Activated CD4-positive, alpha-beta memory T cell treated with anti-CD3 and anti-CD28 coated beads, Interleukin-2, amount 10 ng/mL, durations not matched to agents 7 days and 5 days (primary cell): ENCODE measurements at regions not wholly inside any gene's neighbourhood (a gene's known extent, or its start where the extent isn't known, plus 50 kb on each side); places are given as distances from the start of the nearest gene placed in this dataset.

Experiments
- CTCF ChIA-PET: fragments of 350-600 bp; sonication (Branson Sonifier 250); formaldehyde crosslinking; loops from one replicate; lab custom pipeline; 2021; ENCODE audit warnings: antibody characterized with exemption, inconsistent platforms; lab: Charles Lee
- POLR2A ChIA-PET: fragments of 350-600 bp; sonication (Branson Sonifier 250); formaldehyde crosslinking; loops from one replicate; lab custom pipeline; 2021; ENCODE audit warnings: antibody characterized with exemption; lab: Charles Lee
- DNase-seq: peaks from one replicate; pipeline ENCODE4 v3.0.0-alpha.2; 2020
- H3K27ac Mint-ChIP-seq: one replicate; pipeline ENCODE4 v1.8.0; 2021; ENCODE audit warnings: mild to moderate bottlenecking, mixed read lengths
- H3K27me3 Mint-ChIP-seq: one replicate; pipeline ENCODE4 v1.8.0; 2021; ENCODE audit warnings: mixed read lengths
- H3K36me3 Mint-ChIP-seq: one replicate; pipeline ENCODE4 v1.8.0; 2021; ENCODE audit warnings: low read depth, mixed read lengths
- H3K4me1 Mint-ChIP-seq: one replicate; pipeline ENCODE4 v1.8.0; 2021; ENCODE audit warnings: mixed read lengths
- H3K4me3 Mint-ChIP-seq: one replicate; pipeline ENCODE4 v1.8.0; 2021; ENCODE audit warnings: mild to moderate bottlenecking, mixed read lengths
- H3K9me3 Mint-ChIP-seq: one replicate; pipeline ENCODE4 v1.8.0; 2021; ENCODE audit warnings: mixed read lengths

DNA sequence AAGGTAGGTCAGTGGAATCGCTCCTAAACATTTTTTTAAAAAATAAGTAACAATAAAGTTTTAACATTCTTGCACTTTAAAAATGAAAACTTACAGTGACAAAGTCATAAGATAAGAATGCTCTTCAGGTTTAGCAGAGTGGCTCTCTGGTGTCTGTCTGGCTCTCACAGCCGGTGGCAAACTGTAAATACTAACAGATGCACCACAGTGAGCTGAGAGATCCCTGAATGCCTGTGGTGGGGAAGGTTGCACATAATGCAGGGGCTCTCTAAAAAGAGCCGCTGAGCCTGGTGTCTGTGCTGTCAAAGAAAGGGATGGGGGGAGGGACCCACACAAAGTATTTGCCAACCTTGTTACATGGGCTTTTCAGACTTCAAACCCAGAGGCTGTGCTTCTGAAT lies 498.3 kb downstream of the CCSER2 start:
- Mint-ChIP-seq H3K27ac (no peak overlapping the region), H3K36me3 (no peaks in the 10 kb centered on the region), H3K4me1 (no peaks in the 10 kb centered on the region), H3K27me3 (no peaks in the 10 kb centered on the region), H3K9me3 (no peaks in the 10 kb centered on the region), H3K4me3 (no peak overlapping the region)
- ChIA-PET CTCF (no interaction called here), POLR2A (no interaction called here)
- DNase-seq, result no peak

DNA sequence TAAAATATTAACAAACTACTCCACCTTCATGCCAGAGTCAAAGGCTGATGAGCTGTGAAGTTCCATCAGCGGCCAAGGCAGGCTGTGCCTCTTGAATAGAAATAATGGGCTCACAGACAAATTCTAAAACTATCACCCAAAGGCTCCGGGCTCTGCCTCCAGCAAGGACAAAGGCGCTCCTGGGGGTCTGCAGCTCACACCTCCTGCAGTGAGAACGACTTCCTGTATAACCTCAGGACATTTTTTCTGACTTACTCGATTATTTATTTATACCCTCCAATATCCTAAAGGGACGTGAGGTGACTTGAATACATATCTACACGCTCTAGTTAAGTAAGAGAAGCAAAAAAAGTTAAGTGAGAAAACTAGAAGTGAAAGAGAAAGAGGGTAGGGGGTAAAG lies 500.7 kb downstream of the CCSER2 start:
- H3K27ac Mint-ChIP-seq, result no peak overlapping the region
- ChIA-PET CTCF (no interaction called here), POLR2A (no interaction called here)
- H3K4me1 Mint-ChIP-seq, result no peaks in the 10 kb centered on the region
- no peak overlapping the region for H3K4me3 Mint-ChIP-seq
- H3K36me3 Mint-ChIP-seq, result no peaks in the 10 kb centered on the region
- no peaks in the 10 kb centered on the region for H3K9me3 Mint-ChIP-seq
- no peak for DNase-seq
- H3K27me3 Mint-ChIP-seq, result no peaks in the 10 kb centered on the region

DNA sequence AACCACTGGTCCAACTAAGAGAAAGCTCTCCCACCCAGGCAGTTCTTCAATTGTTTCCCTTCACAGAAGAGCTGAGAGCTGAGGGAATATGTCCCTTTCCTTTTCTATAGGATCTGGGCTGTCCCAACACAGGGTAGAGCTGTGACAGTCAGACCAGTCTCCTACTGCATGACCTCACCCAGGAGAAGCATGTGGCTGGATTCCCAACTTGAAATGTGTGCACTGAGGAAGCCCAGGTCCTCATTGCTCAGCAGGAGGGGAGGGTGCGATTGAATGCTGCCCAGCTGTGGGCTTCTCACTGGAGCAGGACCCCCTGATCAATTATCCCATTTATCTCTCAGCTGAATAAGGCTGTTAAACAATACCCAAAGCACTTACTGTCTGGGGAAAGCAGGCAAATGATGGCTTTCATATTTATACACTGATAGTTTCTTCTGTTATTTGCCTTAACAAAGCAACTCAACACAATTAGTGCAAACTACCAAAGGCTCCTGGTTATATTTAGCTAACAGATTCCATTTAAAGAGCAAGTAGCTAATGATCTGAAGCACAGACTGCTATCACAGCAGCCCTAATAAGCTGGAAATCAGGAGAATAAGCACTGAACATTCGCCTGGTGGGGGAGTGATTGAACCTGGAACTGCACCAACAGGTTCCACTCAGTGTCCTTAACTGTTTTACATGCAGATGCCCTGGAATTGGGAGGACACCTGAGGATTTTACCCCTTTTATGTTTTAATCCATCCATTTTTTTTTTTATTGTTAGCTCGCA lies 508.8 kb downstream of the CCSER2 start:
- DNase-seq, result no peak
- no peak overlapping the region for H3K27ac Mint-ChIP-seq
- CTCF ChIA-PET, result no interaction called here
- H3K4me3 Mint-ChIP-seq, result no peak overlapping the region
- H3K9me3 Mint-ChIP-seq, result no peaks in the 10 kb centered on the region
- H3K27me3 Mint-ChIP-seq, result no peaks in the 10 kb centered on the region
- POLR2A ChIA-PET, result no interaction called here
- no peaks in the 10 kb centered on the region for H3K36me3 Mint-ChIP-seq
- no peaks in the 10 kb centered on the region for H3K4me1 Mint-ChIP-seq

DNA sequence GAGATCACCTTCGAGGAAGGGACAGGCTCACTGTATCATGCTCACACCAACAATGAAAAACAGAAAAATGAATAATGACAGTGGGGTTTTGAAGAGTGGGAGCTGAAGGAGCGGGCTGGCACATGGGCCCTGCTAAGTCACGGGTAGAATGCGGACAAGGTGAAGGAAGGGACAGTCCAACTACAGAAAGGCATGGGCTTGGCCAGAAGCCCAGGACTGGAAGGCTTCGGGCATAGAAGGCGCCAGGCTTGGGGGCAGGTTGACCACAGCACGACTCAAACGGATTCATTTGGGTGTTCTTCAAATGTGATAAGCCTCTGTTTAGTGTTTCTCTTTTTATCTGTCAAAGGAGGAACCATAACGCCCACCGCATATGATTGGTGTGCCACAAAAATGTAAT lies 509.5 kb downstream of the CCSER2 start:
- no peak for DNase-seq
- ChIA-PET POLR2A (no interaction called here), CTCF (no interaction called here)
- no peak overlapping the region for H3K4me3 Mint-ChIP-seq
- no peaks in the 10 kb centered on the region for H3K36me3 Mint-ChIP-seq
- no peaks in the 10 kb centered on the region for H3K4me1 Mint-ChIP-seq
- no peak overlapping the region for H3K27ac Mint-ChIP-seq
- H3K9me3 Mint-ChIP-seq, result no peaks in the 10 kb centered on the region
- no peaks in the 10 kb centered on the region for H3K27me3 Mint-ChIP-seq

DNA sequence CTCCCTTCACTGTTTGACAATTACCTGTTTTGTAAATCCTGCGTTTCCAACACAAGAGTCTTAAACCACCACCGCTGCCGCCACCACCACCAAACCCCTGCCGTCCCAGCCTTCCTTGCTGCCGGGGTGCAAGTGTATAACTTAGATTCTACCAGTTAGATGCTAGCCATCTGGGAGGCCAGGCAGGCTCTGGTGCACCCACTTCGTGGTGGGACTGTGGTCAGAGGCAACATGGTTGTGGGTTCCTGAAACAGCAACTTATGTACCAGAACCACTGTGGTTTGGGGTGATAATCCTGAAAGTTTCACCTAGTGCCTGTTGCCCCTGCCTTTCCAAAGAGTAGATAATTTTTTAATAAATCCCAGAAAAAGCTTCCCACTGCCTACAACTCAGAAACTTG lies 510.5 kb downstream of the CCSER2 start:
- POLR2A ChIA-PET, result no interaction called here
- Mint-ChIP-seq H3K4me3 (no peak overlapping the region), H3K27ac (no peak overlapping the region), H3K9me3 (no peaks in the 10 kb centered on the region), H3K4me1 (no peaks in the 10 kb centered on the region), H3K27me3 (no peaks in the 10 kb centered on the region), H3K36me3 (no peaks in the 10 kb centered on the region)
- CTCF ChIA-PET, result no interaction called here
- no peak for DNase-seq

DNA sequence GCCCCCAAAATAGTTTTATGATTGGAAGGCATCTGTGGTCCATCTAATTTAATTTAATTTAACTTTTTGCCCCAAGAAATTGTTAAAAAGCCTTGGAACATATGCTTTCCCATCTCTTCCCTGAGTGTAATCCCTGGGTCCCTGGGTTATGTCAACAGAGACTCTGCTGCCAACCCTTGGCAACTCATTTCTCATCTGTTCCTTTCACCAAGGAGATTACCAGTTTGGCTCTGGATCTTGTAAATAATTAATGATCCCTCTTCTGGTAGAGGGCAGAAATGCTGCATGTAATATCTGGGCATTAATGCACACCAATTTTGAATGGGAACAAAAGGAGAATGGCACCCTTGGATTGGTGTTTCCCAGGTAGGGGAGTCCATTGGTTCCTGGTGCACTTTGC lies 514.2 kb downstream of the CCSER2 start:
- POLR2A ChIA-PET, result no interaction called here
- Mint-ChIP-seq H3K9me3 (no peaks in the 10 kb centered on the region), H3K4me1 (no peaks in the 10 kb centered on the region), H3K36me3 (no peaks in the 10 kb centered on the region), H3K4me3 (no peak overlapping the region), H3K27ac (no peak overlapping the region), H3K27me3 (no peaks in the 10 kb centered on the region)
- CTCF ChIA-PET, result no interaction called here
- DNase-seq, result no peak

DNA sequence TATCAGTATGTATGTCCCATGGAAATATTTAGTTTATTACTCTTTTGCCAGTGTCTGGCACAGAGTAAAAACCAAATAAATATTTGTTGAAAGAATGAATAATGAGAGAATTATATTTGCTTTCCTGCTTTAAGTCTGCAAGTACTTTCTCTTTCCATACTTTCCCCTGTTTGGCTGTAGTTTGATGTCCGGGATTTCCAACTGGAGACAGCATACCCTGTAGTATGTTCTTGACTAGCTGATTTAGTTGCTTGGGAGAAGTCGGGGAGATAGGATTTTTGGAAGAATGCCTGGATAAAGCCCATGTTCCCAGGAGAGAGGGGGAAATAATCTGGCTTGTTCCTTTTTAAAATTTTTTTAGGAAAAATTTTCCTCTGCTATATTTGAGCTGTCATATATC lies 516.1 kb downstream of the CCSER2 start:
- no peak overlapping the region for H3K4me3 Mint-ChIP-seq
- H3K9me3 Mint-ChIP-seq, result no peaks in the 10 kb centered on the region
- ChIA-PET POLR2A (no interaction called here), CTCF (no interaction called here)
- H3K4me1 Mint-ChIP-seq, result no peaks in the 10 kb centered on the region
- no peak for DNase-seq
- H3K27ac Mint-ChIP-seq, result no peak overlapping the region
- no peaks in the 10 kb centered on the region for H3K27me3 Mint-ChIP-seq
- H3K36me3 Mint-ChIP-seq, result no peaks in the 10 kb centered on the region

DNA sequence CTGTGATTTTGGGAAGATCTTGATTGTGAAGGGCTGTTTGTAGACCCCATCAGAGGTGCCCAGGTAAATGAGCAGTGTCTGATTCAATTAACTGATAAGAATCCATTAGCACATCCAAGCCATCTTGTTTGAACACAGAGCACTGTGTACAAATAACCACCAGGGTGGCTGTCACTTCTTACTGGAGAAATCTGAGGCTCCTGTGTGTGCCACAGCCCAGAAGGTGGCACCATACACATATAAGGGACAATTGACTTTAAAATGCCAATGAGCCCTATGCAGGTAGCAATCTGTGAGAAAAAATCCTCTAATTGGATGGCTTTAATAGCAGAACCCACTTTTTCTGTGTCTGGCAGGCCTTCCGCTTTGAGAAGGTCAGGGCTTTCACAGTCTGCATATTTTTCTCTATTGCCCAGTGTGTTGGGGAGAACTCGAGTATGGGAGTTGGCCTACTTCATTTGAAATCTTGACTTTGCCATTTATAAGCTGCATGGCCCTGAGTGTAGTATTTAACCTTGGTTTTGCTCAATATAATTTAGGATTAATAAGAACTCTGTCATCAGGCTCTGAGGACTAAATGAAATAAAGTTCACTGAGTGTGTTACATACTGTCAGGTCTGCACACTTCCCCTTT lies 517.4 kb downstream of the CCSER2 start:
- ChIA-PET POLR2A (no interaction called here), CTCF (no interaction called here)
- no peaks in the 10 kb centered on the region for H3K4me1 Mint-ChIP-seq
- no peak overlapping the region for H3K4me3 Mint-ChIP-seq
- DNase-seq, result no peak
- H3K36me3 Mint-ChIP-seq, result no peaks in the 10 kb centered on the region
- H3K27ac Mint-ChIP-seq, result no peak overlapping the region
- no peaks in the 10 kb centered on the region for H3K9me3 Mint-ChIP-seq
- no peaks in the 10 kb centered on the region for H3K27me3 Mint-ChIP-seq

DNA sequence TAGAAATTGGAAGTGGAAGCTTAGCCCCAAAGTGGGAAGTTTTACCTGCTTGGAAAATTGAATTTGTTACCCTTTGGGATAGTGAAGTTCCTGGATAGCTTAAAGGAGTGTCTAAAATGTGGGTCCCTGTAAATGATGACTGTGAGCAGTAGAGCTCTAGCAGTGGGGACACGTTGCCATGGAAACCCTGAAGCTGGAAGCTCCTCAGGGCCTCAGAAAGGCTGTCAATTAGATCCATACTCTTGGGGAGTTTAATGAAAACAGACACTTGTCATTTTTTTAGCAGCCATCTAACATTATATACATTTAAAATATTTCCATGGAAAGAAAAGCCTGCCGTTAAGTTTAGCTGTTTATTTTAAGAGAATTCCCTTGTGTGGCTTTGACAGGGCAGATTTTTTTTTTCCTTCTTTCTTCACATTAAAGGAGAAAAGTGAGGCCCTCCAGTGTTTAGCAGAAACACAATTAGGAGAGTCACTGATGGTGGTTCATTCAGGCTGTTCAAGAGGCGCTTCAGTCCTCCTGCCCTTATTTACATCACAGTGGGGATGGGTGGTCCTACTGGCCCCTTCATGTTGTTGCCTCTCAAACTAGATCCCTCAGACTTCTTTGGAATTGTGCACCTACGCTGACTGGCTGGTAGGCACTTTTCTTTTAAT lies 518.4 kb downstream of the CCSER2 start:
- no peaks in the 10 kb centered on the region for H3K9me3 Mint-ChIP-seq
- H3K36me3 Mint-ChIP-seq, result no peaks in the 10 kb centered on the region
- POLR2A ChIA-PET, result no interaction called here
- DNase-seq, result no peak
- CTCF ChIA-PET, result no interaction called here
- H3K4me1 Mint-ChIP-seq, result no peaks in the 10 kb centered on the region
- H3K27ac Mint-ChIP-seq, result no peak overlapping the region
- no peaks in the 10 kb centered on the region for H3K27me3 Mint-ChIP-seq
- H3K4me3 Mint-ChIP-seq, result no peak overlapping the region

DNA sequence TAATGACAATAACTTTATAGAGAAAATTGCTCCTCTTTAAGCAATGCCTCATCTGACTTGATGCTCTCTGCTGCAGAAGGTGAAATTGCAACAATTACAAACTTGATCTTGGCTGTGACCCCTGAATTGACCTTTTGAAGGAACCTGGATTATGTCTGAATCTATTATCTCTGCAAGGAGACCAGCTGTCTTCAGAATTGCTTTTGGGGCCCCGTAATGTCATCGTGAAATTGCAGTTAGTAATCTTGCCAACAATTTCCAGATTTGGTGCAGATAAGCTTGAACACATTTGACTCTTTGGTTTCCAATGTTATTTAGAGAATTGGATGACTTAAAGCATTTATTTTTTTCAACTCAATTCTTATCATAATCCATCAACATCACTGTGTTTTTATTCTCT lies 520.6 kb downstream of the CCSER2 start:
- no peaks in the 10 kb centered on the region for H3K4me1 Mint-ChIP-seq
- no peaks in the 10 kb centered on the region for H3K9me3 Mint-ChIP-seq
- H3K27me3 Mint-ChIP-seq, result no peaks in the 10 kb centered on the region
- ChIA-PET CTCF (no interaction called here), POLR2A (interaction anchor here (1.1 kb wide), 1 partner anchor 18 kb away, joined by 4 read pairs; no protein-coding TSS in a partner anchor)
- H3K27ac Mint-ChIP-seq, result no peak overlapping the region
- no peaks in the 10 kb centered on the region for H3K36me3 Mint-ChIP-seq
- H3K4me3 Mint-ChIP-seq, result no peak overlapping the region
- DNase-seq, result no peak

DNA sequence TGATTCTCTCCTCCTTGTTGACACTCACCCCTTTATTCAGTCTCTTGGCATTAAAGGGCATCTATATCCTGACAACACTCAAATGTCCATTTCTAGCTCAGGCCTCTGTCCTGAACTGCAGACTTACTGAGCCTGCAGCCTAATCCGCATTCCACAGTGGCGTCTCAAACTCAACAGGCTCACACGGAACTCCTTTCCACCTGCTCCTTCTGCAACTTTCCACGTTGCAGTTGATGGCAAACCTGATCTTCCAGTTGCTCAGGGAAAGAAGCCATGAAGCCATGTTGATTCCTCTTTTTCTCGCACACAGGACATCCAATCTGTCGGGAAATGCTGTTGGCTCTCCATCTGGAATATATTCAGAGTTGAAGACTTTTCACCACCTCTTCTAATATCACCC lies 522.4 kb downstream of the CCSER2 start:
- H3K9me3 Mint-ChIP-seq, result no peaks in the 10 kb centered on the region
- POLR2A ChIA-PET, result no interaction called here
- H3K27ac Mint-ChIP-seq, result no peak overlapping the region
- no peaks in the 10 kb centered on the region for H3K4me1 Mint-ChIP-seq
- no peak overlapping the region for H3K4me3 Mint-ChIP-seq
- CTCF ChIA-PET, result no interaction called here
- no peaks in the 10 kb centered on the region for H3K36me3 Mint-ChIP-seq
- H3K27me3 Mint-ChIP-seq, result no peaks in the 10 kb centered on the region
- no peak for DNase-seq

DNA sequence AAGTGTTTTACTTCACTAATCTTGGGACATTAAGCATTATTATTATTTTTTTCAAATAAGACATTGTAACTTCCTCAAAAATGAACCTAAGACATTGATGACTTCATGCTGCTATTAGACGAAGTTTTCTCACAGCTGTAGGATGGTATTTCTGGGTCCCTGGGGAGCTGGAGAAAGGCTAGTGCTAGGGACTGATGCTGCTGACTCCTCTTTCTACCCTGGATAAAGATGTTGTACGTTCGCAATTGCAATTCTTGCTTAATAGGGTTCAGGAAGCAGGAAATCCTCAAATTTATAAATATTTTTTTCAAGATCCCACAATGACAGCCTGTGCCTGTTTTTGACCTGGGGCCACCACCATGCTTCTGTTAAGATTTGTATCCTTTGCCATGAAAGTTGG lies 526.0 kb downstream of the CCSER2 start:
- Mint-ChIP-seq H3K27ac (no peak overlapping the region), H3K9me3 (no peaks in the 10 kb centered on the region), H3K4me1 (no peaks in the 10 kb centered on the region), H3K27me3 (no peaks in the 10 kb centered on the region), H3K36me3 (no peaks in the 10 kb centered on the region), H3K4me3 (no peak overlapping the region)
- DNase-seq, result no peak
- ChIA-PET CTCF (no interaction called here), POLR2A (no interaction called here)

DNA sequence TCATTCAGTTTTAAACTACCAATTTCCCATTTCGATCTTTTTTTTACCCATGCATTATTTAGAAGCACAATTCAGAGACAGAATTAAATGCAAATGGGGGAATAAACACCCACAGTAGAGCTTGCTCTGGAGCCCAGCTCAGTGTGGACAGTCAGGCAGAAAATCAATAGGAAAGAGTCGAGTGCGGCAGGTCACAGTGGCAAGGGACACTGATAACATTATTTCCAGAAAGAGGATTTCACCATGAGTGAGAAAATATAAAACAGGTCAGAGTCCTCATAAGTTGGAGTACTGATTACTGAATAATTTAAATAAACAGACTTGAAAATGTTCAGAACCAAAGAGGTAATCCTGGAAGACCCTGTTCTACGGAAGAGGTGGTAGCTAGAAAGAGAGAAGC lies 532.5 kb downstream of the CCSER2 start:
- H3K4me3 Mint-ChIP-seq, result no peak overlapping the region
- no peak for DNase-seq
- H3K4me1 Mint-ChIP-seq, result no peaks in the 10 kb centered on the region
- no peak overlapping the region for H3K27ac Mint-ChIP-seq
- POLR2A ChIA-PET, result no interaction called here
- H3K9me3 Mint-ChIP-seq, result no peaks in the 10 kb centered on the region
- H3K27me3 Mint-ChIP-seq, result no peaks in the 10 kb centered on the region
- no peaks in the 10 kb centered on the region for H3K36me3 Mint-ChIP-seq
- CTCF ChIA-PET, result no interaction called here

DNA sequence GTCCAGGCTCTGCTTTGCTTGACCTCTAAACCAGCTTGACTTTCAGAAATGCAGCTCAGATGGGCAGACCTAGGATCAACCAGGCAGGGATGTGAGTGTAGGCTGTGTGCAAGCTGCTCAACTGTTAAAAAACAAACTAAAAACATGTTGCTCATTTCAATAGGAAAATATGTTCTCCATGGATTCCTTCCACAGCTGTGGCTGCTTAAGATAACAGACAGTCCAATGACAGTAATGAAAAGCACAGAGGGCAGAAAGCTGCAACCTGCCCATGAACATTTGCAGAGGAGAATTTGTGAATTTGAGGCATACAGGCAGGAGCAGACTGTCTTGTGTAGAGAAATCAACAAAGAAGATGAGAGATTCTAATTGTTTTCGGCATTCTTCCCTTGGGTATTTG lies 534.2 kb downstream of the CCSER2 start:
- Mint-ChIP-seq H3K4me3 (no peak overlapping the region), H3K36me3 (no peaks in the 10 kb centered on the region), H3K27me3 (no peaks in the 10 kb centered on the region), H3K27ac (no peak overlapping the region), H3K4me1 (no peaks in the 10 kb centered on the region), H3K9me3 (no peaks in the 10 kb centered on the region)
- DNase-seq, result no peak
- ChIA-PET POLR2A (no interaction called here), CTCF (no interaction called here)
